Esophagus muscularis mucosa (tissue), 4 donors: ENCODE measurements at regions not wholly inside any gene's neighbourhood (a gene's known extent, or its start where the extent isn't known, plus 50 kb on each side); places are given as distances from the start of the nearest gene placed in this dataset.

Experiments
- DNase-seq: peaks from one replicate; pipeline ENCODE4 v3.0.0-alpha.2; 2017; ENCODE audit errors: extremely low spot score
- H3K27ac ChIP-seq, 4 donors: fragments of 200-600 bp; sonication (generic); replicated peaks in 1 of 4; 1 replicate in 3 of 4; 2 replicates in 1 of 4; pipeline ENCODE4 v1.5.1; 2016 to 2019; ENCODE audit warnings: mild to moderate bottlenecking in 1 of 4
- H3K27me3 ChIP-seq, 4 donors: fragments of 200-600 bp; sonication (generic); one replicate each; pipeline versions ENCODE4 v1.5.1 to v1.6.0; 2016 to 2019
- H3K36me3 ChIP-seq, 4 donors: fragments of 200-600 bp; sonication (generic); one replicate each; pipeline ENCODE4 v1.5.1; 2016 to 2019
- H3K4me1 ChIP-seq, 4 donors: fragments of 200-600 bp; sonication (generic); one replicate each; pipeline ENCODE4 v1.5.1; 2016 to 2019
- H3K4me3 ChIP-seq, 4 donors: fragments of 200-600 bp; sonication (generic); 1 replicate in 2 of 4; 2 replicates in 2 of 4; pipeline ENCODE4 v1.5.1; 2016 to 2019; ENCODE audit warnings: mild to moderate bottlenecking in 4 of 4, moderate library complexity in 1 of 4
- H3K9me3 ChIP-seq, 4 donors: fragments of 200-600 bp; sonication (generic); 1 replicate in 3 of 4; 2 replicates in 1 of 4; pipeline ENCODE4 v1.5.1; 2016 to 2019
- CTCF ChIP-seq, 3 experiments: fragments of 200-600 bp in 2 of 3; fragments of 450-650 bp in 1 of 3; sonication (generic) in 2 of 3; IDR thresholded peaks; one replicate each; pipeline ENCODE4 v1.5.1; 2017 to 2019; ENCODE audit warnings: antibody characterized with exemption in 3 of 3, mild to moderate bottlenecking in 2 of 3, moderate library complexity in 1 of 3
- EP300 ChIP-seq: sonication (generic); formaldehyde crosslinking; IDR thresholded peaks from one replicate; pipeline ENCODE4 v1.6.1; 2017; ENCODE audit warnings: antibody characterized with exemption
- POLR2A ChIP-seq: fragments of 450-650 bp; IDR thresholded peaks from one replicate; pipeline ENCODE4 v1.6.1; 2017; ENCODE audit warnings: antibody characterized with exemption, moderate library complexity, mild to moderate bottlenecking, low read depth
- POLR2AphosphoS5 ChIP-seq, 2 donors: sonication (generic); formaldehyde crosslinking; IDR thresholded peaks; one replicate each; pipeline ENCODE4 v1.6.1; 2017; ENCODE audit warnings: antibody characterized with exemption in 2 of 2
- WGBS: methylation state at CpG from one replicate; pipeline ENCODE4 v1.1.5; 2018; 5-methylcytosine and 5-hydroxymethylcytosine counted together
- intact Hi-C: fragments of 100-400 bp; cut with DNase I; formaldehyde crosslinking; loops from one replicate; pipeline ENCODE4 v1.15.1; 2023

DNA sequence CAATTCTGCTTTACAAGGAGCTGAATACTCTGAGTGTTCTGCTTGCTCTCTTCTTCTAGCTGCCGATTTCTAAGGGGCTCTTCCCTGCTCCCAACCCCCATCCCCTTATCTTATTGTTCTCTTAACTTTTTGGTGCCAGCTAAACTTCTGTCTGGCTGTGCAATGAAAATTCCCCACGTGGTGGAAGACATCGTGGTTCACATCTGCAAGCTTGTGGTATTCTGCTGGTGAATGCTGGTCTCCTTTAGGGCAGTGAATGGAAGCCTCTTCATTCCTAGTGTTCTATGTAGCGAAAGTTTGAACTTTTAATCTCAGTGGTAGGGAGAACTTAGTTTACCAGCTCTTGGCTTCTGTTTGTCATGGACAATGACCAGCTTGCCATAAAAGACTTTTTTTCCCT is 406.0 kb upstream of the ZEB2 start:
- no peak overlapping the region for H3K4me3 ChIP-seq
- no peaks in the 10 kb centered on the region for H3K36me3 ChIP-seq
- no peak for TF ChIP-seq CTCF (IDR thresholded peaks at IDR 0.05)
- no peak for TF ChIP-seq POLR2AphosphoS5 (IDR thresholded peaks at IDR 0.05)
- H3K4me1 ChIP-seq, result no peaks in the 10 kb centered on the region
- WGBS, result 78% methylated on average over 4 of the region's 4 CpGs
- no peak overlapping the region for H3K27ac ChIP-seq
- intact Hi-C loops, result no loop called here
- H3K27me3 ChIP-seq, result no peaks in the 10 kb centered on the region
- no peak for DNase-seq
- peaks cover 0 to 26% (median 18%) of the 10 kb centered on the region in 4 donors for H3K9me3 ChIP-seq

DNA sequence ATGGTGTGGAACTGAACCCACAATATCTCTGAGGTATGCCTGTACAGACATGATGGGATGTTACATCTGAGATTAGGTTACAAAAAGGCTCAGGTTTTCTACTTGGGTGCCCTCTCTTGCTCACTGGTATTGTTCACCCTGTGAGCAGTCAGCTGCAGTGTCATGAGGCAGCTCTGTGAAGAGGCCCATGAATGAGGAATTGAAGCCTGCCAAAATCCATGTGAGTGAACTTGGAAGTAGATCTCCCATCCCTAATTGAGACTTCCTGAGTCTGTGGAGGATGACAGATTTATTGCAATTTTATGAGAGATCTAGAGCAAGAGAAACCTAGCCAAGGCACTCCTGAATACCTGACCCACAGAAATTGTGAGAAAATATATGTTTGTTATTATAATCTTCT is 404.9 kb upstream of the ZEB2 start:
- Histone ChIP-seq H3K36me3 (no peaks in the 10 kb centered on the region), H3K4me1 (no peaks in the 10 kb centered on the region), H3K9me3 (peaks cover 0 to 26% (median 18%) of the 10 kb centered on the region in 4 donors), H3K4me3 (no peak overlapping the region), H3K27ac (no peak overlapping the region), H3K27me3 (no peaks in the 10 kb centered on the region)
- intact Hi-C loops, result no loop called here
- no peak for DNase-seq
- TF ChIP-seq POLR2A, result no peak

- Histone ChIP-seq H3K36me3 (no peaks in the 10 kb centered on the region), H3K27ac (no peak overlapping the region), H3K4me3 (no peak overlapping the region), H3K4me1 (no peaks in the 10 kb centered on the region), H3K27me3 (no peaks in the 10 kb centered on the region), H3K9me3 (peaks cover 0 to 14% (median 8%) of the 10 kb centered on the region in 4 donors)
- DNase-seq, result no peak
- no peak for TF ChIP-seq POLR2AphosphoS5 (IDR thresholded peaks at IDR 0.05)
- intact Hi-C loops, result no loop called here
- 86% methylated on average over 2 of the region's 2 CpGs for WGBS
Observed at GRCh38 chr2:144922519-144922918, 402.6 kb upstream of the ZEB2 start.

DNA sequence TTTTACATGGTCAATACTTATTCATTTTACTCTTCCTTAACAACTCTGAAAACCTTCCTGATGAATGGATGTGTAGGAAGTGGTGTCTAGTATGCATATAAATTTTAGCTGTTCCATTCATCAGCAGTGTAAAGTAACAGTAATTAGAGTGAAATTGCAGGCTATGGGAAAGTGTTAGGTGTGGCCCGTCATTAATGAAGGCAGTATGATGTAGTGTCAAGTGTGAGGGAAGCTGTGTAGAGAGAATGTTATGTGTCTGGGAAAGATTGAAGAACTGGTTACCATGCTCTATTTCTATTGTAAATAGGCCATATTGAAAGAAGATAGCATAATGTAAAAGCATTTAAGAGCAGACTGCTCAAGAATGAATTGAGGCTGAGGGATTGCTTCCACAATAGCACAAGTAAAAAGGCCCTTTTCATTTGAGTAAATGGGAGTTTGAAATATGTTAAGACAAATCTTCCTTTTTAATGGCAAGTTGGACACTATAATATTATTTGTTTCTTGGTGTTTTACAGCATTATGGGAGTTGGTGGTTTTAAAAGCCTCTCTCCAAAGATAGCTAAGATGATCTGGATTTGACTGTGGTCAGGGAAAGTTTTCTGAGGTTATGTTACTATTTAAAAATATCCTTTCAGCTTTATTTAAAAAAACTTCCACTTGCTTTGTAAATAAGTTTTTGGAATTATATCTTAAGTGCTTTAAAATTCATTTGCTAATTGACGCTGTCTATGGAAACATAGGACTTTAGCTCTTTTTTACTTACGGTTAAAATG is 401.0 kb upstream of the ZEB2 start:
- intact Hi-C loops, result no loop called here
- TF ChIP-seq EP300, result no peak
- TF ChIP-seq POLR2A, result no peak
- no peak for TF ChIP-seq POLR2AphosphoS5 (IDR thresholded peaks at IDR 0.05)
- TF ChIP-seq CTCF (IDR thresholded peaks at IDR 0.05), result no peak

DNA sequence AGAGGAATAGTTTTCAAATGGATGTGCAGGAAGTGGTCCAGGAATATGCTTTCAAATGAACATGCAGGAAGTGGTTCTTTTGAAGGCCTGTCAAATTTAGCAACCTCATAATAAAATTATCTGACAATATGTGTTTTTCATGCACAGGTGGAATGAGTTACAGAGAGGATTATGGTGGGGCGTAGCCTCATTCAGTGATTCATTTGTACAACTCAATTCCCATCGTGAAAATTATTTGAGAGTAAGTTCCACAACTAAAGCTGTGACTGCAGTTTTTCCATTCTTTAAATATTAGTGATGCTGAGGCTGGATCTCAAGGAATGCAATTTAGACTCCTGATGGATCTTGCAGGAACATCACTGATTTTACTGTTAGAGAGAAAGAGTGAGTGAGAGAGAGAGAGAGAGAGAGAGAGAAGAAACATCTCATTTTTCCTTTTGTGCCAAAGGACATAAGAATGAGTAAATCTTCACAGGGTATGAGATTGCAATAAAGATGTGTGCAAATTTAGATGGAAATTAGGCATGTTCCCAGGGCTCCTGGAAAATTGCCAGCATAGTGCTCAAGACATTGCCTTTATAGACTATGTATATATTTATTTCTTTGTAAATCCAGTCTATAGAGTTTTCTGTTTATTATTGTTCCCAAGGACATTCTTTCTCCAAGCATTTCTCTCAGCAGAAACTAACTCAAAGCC is 394.9 kb upstream of the ZEB2 start:
- Histone ChIP-seq H3K4me3 (no peak overlapping the region), H3K27me3 (no peaks in the 10 kb centered on the region), H3K36me3 (no peaks in the 10 kb centered on the region), H3K9me3 (no peaks in the 10 kb centered on the region), H3K4me1 (no peaks in the 10 kb centered on the region), H3K27ac (no peak overlapping the region)
- DNase-seq, result no peak
- 39% methylated on average over 2 of the region's 2 CpGs for WGBS
- intact Hi-C loops, result no loop called here
- no peak for TF ChIP-seq CTCF (IDR thresholded peaks at IDR 0.05)
- TF ChIP-seq POLR2A, result no peak
- TF ChIP-seq POLR2AphosphoS5 (IDR thresholded peaks at IDR 0.05), result no peak
- TF ChIP-seq EP300, result no peak

More for the DNA sequence above, 401.0 kb upstream of the ZEB2 start:
- H3K27me3 ChIP-seq, result no peaks in the 10 kb centered on the region
- no peak for DNase-seq
- H3K27ac ChIP-seq, result no peak overlapping the region
- H3K9me3 ChIP-seq, result peaks cover 0 to 9% (median 4%) of the 10 kb centered on the region in 4 donors
- H3K4me1 ChIP-seq, result no peaks in the 10 kb centered on the region
- H3K36me3 ChIP-seq, result no peaks in the 10 kb centered on the region
- no peak overlapping the region for H3K4me3 ChIP-seq
- WGBS, result 92% methylated on average over 3 of the region's 3 CpGs
